Cardiac muscle cell (in vitro differentiated cells and primary cell): ENCODE measurements at regions not wholly inside any gene's neighbourhood (a gene's known extent, or its start where the extent isn't known, plus 50 kb on each side); places are given as distances from the start of the nearest gene placed in this dataset.

Experiments used
- DNase-seq, 2 donors: peaks; one replicate each; pipeline versions ENCODE4 v3.0.0 to v3.0.0-alpha.2; 2010 to 2017; ENCODE audit warnings: low read depth in 1 of 2, low spot score in 1 of 2
- H3K27ac ChIP-seq: fragments of 200-600 bp; sonication (generic); 2 replicates; pipeline ENCODE4 v1.5.1; 2016
- H3K27me3 ChIP-seq: fragments of 200-600 bp; sonication (generic); 2 replicates; pipeline ENCODE4 v1.6.0; 2016; ENCODE audit warnings: control low read depth
- H3K36me3 ChIP-seq: fragments of 200-600 bp; sonication (generic); 2 replicates; pipeline ENCODE4 v1.5.1; 2016; ENCODE audit warnings: control low read depth
- H3K4me1 ChIP-seq: fragments of 200-600 bp; sonication (generic); 2 replicates; pipeline ENCODE4 v1.8.1; 2017; ENCODE audit warnings: low read depth, mild to moderate bottlenecking, mixed run types
- H3K4me3 ChIP-seq: fragments of 200-600 bp; sonication (generic); 2 replicates; pipeline ENCODE4 v1.5.1; 2016; ENCODE audit warnings: mild to moderate bottlenecking
- H3K9me3 ChIP-seq: fragments of 200-600 bp; sonication (generic); 2 replicates; pipeline ENCODE4 v1.5.1; 2017; ENCODE audit warnings: low read depth, mild to moderate bottlenecking, control low read depth
- CTCF ChIP-seq: IDR thresholded peaks from 2 replicates; pipeline ENCODE4 v1.5.1; 2012; ENCODE audit warnings: low read depth, mild to moderate bottlenecking, low read length

GRCh38 chr11:70618431-70619101, 220.2 kb downstream of the CTTN start:
- H3K27ac ChIP-seq, result no peak overlapping the region
- TF ChIP-seq CTCF, result no peak

GRCh38 chr11:70619591-70619990, 221.3 kb downstream of the CTTN start:
- Histone ChIP-seq H3K36me3 (no peaks in the 10 kb centered on the region), H3K27ac (no peak overlapping the region), H3K9me3 (no peaks in the 10 kb centered on the region), H3K4me1 (no peaks in the 10 kb centered on the region), H3K4me3 (no peak overlapping the region), H3K27me3 (no peaks in the 10 kb centered on the region)
- TF ChIP-seq CTCF, result no peak
- DNase-seq, result no peak

More at GRCh38 chr11:70618431-70619101, 220.2 kb downstream of the CTTN start:
- Histone ChIP-seq H3K9me3 (no peaks in the 10 kb centered on the region), H3K4me1 (no peaks in the 10 kb centered on the region), H3K4me3 (no peak overlapping the region), H3K27me3 (no peaks in the 10 kb centered on the region), H3K36me3 (no peaks in the 10 kb centered on the region)
- DNase-seq, result no peak

- H3K4me3 ChIP-seq, result no peak overlapping the region
- H3K9me3 ChIP-seq, result no peaks in the 10 kb centered on the region
- no peaks in the 10 kb centered on the region for H3K27me3 ChIP-seq
- DNase-seq, result no peak
- TF ChIP-seq CTCF, result no peak
- no peaks in the 10 kb centered on the region for H3K36me3 ChIP-seq
- no peaks in the 10 kb centered on the region for H3K4me1 ChIP-seq
- H3K27ac ChIP-seq, result no peak overlapping the region
Observed at GRCh38 chr11:70620510-70621184, 222.3 kb downstream of the CTTN start.

GRCh38 chr11:70621241-70621640, 222.9 kb downstream of the CTTN start:
- Histone ChIP-seq H3K4me1 (no peaks in the 10 kb centered on the region), H3K4me3 (no peak overlapping the region), H3K27me3 (no peaks in the 10 kb centered on the region), H3K27ac (no peak overlapping the region), H3K36me3 (no peaks in the 10 kb centered on the region), H3K9me3 (no peaks in the 10 kb centered on the region)
- no peak for DNase-seq
- no peak for TF ChIP-seq CTCF

GRCh38 chr11:70622091-70622490, 223.8 kb downstream of the CTTN start:
- Histone ChIP-seq H3K36me3 (no peaks in the 10 kb centered on the region), H3K9me3 (no peaks in the 10 kb centered on the region)
- no peak for TF ChIP-seq CTCF

More at GRCh38 chr11:70622091-70622490, 223.8 kb downstream of the CTTN start:
- DNase-seq, result no peak
- Histone ChIP-seq H3K27me3 (no peaks in the 10 kb centered on the region), H3K27ac (no peak overlapping the region), H3K4me3 (no peak overlapping the region), H3K4me1 (no peaks in the 10 kb centered on the region)
